Mesendoderm (in vitro differentiated cells): ENCODE measurements at regions not wholly inside any gene's neighbourhood (a gene's known extent, or its start where the extent isn't known, plus 50 kb on each side); places are given as distances from the start of the nearest gene placed in this dataset.
"Not testable (repeated sequence)": the region's sequence is repeated elsewhere in the genome, so short reads cannot be mapped to it uniquely, and the experiment has no call there.

Source experiments
- DNase-seq: peaks from one replicate; pipeline ENCODE4 v3.0.0; 2013
- H2AK5ac ChIP-seq: 2 replicates; pipeline ENCODE4 v1.6.1; 2013; ENCODE audit warnings: low read length, inconsistent platforms
- H2BK120ac ChIP-seq: 2 replicates; pipeline ENCODE4 v1.6.1; 2013; ENCODE audit warnings: low read depth, mild to moderate bottlenecking, low read length, moderate library complexity, mixed read lengths
- H2BK15ac ChIP-seq: replicated peaks from 2 replicates; pipeline ENCODE4 v1.6.1; 2013; ENCODE audit warnings: low read depth, mild to moderate bottlenecking, moderate library complexity
- H2BK5ac ChIP-seq: 2 replicates; pipeline ENCODE4 v1.6.1; 2013; ENCODE audit warnings: low read length, inconsistent platforms
- H3K18ac ChIP-seq: 2 replicates; pipeline ENCODE4 v1.6.1; 2013; ENCODE audit warnings: mild to moderate bottlenecking, low read length, mixed read lengths
- H3K23ac ChIP-seq: one replicate; pipeline ENCODE4 v1.6.1; 2013; ENCODE audit warnings: low read length
- H3K27ac ChIP-seq: 2 replicates; pipeline ENCODE4 v1.5.1; 2013; ENCODE audit warnings: low read depth, mild to moderate bottlenecking, inconsistent platforms, low read length, moderate library complexity
- H3K27me3 ChIP-seq: 2 replicates; pipeline ENCODE4 v1.6.1; 2013; ENCODE audit warnings: low read length, control low read depth, mild to moderate bottlenecking, inconsistent platforms; ENCODE audit not compliant: insufficient read depth, poor library complexity
- H3K36me3 ChIP-seq: 2 replicates; pipeline ENCODE4 v1.6.1; 2013; ENCODE audit warnings: low read length, inconsistent platforms; ENCODE audit not compliant: control insufficient read depth, insufficient read depth
- H3K4ac ChIP-seq: one replicate; pipeline ENCODE4 v1.6.1; 2013; ENCODE audit warnings: low read depth, mild to moderate bottlenecking, low read length, moderate library complexity
- H3K4me1 ChIP-seq: 2 replicates; pipeline ENCODE4 v1.6.1; 2013; ENCODE audit warnings: low read depth, low read length, inconsistent platforms; ENCODE audit not compliant: control insufficient read depth
- H3K4me2 ChIP-seq: 2 replicates; pipeline ENCODE4 v1.6.1; 2013; ENCODE audit warnings: low read length
- H3K4me3 ChIP-seq: 2 replicates; pipeline ENCODE4 v1.5.1; 2013; ENCODE audit warnings: mild to moderate bottlenecking, low read length
- H3K56ac ChIP-seq: one replicate; pipeline ENCODE4 v1.6.1; 2013; ENCODE audit warnings: low read length
- H3K79me1 ChIP-seq: 2 replicates; pipeline ENCODE4 v1.6.1; 2013; ENCODE audit warnings: low read length, inconsistent platforms
- H3K79me2 ChIP-seq: 2 replicates; pipeline ENCODE4 v1.6.1; 2013; ENCODE audit warnings: mild to moderate bottlenecking, low read length; ENCODE audit not compliant: control insufficient read depth, insufficient read depth
- H3K9ac ChIP-seq: 2 replicates; pipeline ENCODE4 v1.6.1; 2013; ENCODE audit warnings: low read length, inconsistent platforms
- H4K5ac ChIP-seq: one replicate; pipeline ENCODE4 v1.6.1; 2013; ENCODE audit warnings: low read length
- H4K8ac ChIP-seq: one replicate; pipeline ENCODE4 v1.6.1; 2013; ENCODE audit warnings: low read depth, mild to moderate bottlenecking, control low read depth, low read length, moderate library complexity
- WGBS: extraction: QIAGEN DNeasy Blood & Tissue Kit; methylation state at CpG from one replicate; pipeline ENCODE4 v1.1.7; 2013; ENCODE audit warnings: low lambda C conversion rate, missing lambda C conversion rate; ENCODE audit not compliant: insufficient coverage; ENCODE audit errors: extremely low coverage; 5-methylcytosine and 5-hydroxymethylcytosine counted together

DNA sequence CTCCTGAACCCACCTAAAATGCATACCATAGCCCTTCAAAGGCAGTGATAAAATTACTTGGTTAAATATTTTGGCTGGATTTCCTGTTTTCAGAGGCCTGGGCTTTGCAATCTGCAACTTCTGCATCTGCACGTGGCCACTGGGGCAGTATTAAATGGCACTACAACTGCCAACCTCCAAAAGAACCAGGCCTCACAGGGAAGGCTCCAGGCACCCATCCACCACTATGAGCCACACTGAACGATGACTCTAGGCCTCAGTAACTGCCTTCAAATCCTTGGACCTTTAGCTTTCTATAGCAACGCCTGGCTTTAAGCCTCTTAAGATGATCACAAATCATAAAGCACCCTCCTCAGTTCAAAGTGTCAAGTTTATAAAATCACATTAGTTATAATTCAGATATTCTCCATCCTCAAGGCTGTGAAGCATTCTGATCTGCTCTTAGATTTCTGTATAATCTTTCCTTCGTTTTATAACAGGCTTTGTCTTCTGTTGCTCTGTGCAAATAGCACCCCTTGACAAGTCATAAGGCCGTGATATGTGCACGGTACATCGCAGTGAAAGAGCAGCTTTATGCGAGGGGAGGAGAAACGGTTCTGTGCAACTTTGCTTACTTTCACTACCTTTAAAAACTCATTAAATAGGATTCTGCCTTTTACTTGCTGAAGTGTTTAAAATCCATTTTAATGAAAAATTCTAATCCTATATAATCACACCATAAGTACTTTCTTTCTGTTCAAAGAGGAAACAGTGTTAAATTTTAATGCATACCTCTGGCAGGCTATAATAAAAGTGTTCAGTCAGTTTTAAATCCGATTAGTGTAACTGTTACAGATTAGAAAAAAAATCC is 196.4 kb upstream of the G2E3 start:
- no peak overlapping the region for H3K4me2 ChIP-seq

DNA sequence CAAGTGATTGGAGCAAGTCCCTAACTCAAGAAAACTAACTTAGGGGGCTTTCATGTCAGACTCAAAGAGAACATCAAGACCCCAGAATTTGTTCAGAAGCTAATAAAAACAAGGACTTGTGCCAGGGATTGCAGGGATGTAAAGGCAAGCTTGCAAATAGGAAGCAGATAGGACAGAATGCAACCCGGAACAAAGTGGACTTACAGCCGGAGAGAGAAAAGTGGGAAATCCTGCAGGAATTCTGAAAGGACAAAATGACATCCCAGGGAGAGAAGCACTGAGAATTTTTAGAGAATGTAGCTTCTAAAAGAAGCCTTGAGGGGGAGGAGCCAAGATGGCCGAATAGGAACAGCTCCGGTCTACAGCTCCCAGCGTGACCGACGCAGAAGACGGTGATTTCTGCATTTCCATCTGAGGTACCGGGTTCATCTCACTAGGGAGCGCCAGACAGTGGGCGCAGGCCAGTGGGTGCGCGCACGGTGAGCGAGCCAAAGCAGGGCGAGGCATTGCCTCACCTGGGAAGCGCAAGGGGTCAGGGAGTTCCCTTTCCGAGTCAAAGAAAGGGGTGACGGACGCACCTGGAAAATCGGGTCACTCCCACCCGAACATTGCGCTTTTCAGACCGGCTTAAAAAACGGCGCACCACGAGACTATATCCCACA is 195.6 kb upstream of the G2E3 start:
- WGBS = no CpG with 5 or more reads among the region's 27 CpGs
- not testable (repeated sequence) for H3K4me2 ChIP-seq, DNase-seq, H4K8ac ChIP-seq, H3K27ac ChIP-seq, H3K23ac ChIP-seq, H3K4me1 ChIP-seq, H3K56ac ChIP-seq, H2BK120ac ChIP-seq, H3K27me3 ChIP-seq, H2AK5ac ChIP-seq, H3K79me1 ChIP-seq, H4K5ac ChIP-seq, H3K18ac ChIP-seq, H3K79me2 ChIP-seq, H3K36me3 ChIP-seq, H3K4me3 ChIP-seq, H3K9ac ChIP-seq, H2BK5ac ChIP-seq, H3K4ac ChIP-seq, H2BK15ac ChIP-seq

More for the DNA sequence above, 196.4 kb upstream of the G2E3 start:
- H3K18ac ChIP-seq = no peak overlapping the region
- H3K4ac ChIP-seq = no peak overlapping the region
- no peak overlapping the region for H3K56ac ChIP-seq
- no peak overlapping the region for H2BK120ac ChIP-seq
- H3K4me1 ChIP-seq = no peaks in the 10 kb centered on the region
- WGBS = no CpG with 5 or more reads among the region's 10 CpGs
- no peak overlapping the region for H3K27ac ChIP-seq
- H2BK5ac ChIP-seq = no peak overlapping the region
- no peak overlapping the region for H3K4me3 ChIP-seq
- H3K9ac ChIP-seq = no peak overlapping the region
- no peaks in the 10 kb centered on the region for H3K36me3 ChIP-seq
- H4K5ac ChIP-seq = no peak overlapping the region
- H3K27me3 ChIP-seq = no peaks in the 10 kb centered on the region
- no peaks in the 10 kb centered on the region for H3K79me2 ChIP-seq
- H2BK15ac ChIP-seq = no peak overlapping the region
- no peak for DNase-seq
- no peak overlapping the region for H4K8ac ChIP-seq
- no peaks in the 10 kb centered on the region for H3K79me1 ChIP-seq
- no peak overlapping the region for H2AK5ac ChIP-seq
- no peak overlapping the region for H3K23ac ChIP-seq

DNA sequence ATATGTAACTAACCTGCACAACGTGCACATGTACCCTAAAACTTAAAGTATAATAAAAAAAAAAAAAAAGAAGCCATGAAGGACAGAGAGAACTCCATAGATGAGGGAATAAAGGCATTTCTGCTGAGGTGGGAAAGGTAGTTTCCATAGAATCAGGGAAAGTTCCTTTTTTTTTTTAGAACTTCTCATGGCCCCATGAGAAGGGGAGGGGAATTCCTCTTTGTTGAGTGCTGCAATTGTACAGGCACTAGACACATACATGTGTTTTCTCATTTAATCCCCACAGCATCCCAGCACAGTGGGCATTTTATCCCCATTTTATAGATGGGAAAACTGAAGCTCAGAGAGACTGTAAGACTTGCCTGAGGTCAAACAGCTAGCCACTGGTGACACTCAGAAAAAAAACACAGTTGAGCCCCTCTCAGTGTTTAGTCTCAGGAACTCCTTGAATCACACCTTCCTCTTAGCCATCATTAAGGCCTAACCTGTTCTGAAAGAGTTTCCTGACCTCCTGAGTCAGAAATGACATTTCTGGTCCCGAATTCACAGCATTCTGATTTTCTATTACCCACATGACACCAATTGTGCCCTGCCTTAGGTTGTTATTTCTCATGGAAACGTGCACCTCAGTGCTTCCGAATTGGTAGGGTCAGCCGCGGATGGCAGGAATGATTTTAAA is 189.3 kb upstream of the G2E3 start:
- no peak overlapping the region for H3K4me2 ChIP-seq
- no peaks in the 10 kb centered on the region for H3K4me1 ChIP-seq
- H4K8ac ChIP-seq = no peak overlapping the region
- no peak overlapping the region for H4K5ac ChIP-seq
- no peak overlapping the region for H3K4me3 ChIP-seq
- no peak overlapping the region for H2BK5ac ChIP-seq
- no peak overlapping the region for H2BK15ac ChIP-seq
- no peaks in the 10 kb centered on the region for H3K79me1 ChIP-seq
- H3K9ac ChIP-seq = no peak overlapping the region
- DNase-seq = no peak
- no peak overlapping the region for H3K56ac ChIP-seq
- no peak overlapping the region for H3K27ac ChIP-seq
- no peak overlapping the region for H2AK5ac ChIP-seq
- H3K36me3 ChIP-seq = no peaks in the 10 kb centered on the region
- no CpG with 5 or more reads among the region's 6 CpGs for WGBS
- no peaks in the 10 kb centered on the region for H3K27me3 ChIP-seq
- H3K4ac ChIP-seq = no peak overlapping the region
- no peak overlapping the region for H2BK120ac ChIP-seq
- H3K18ac ChIP-seq = no peak overlapping the region
- no peak overlapping the region for H3K23ac ChIP-seq
- H3K79me2 ChIP-seq = no peaks in the 10 kb centered on the region

DNA sequence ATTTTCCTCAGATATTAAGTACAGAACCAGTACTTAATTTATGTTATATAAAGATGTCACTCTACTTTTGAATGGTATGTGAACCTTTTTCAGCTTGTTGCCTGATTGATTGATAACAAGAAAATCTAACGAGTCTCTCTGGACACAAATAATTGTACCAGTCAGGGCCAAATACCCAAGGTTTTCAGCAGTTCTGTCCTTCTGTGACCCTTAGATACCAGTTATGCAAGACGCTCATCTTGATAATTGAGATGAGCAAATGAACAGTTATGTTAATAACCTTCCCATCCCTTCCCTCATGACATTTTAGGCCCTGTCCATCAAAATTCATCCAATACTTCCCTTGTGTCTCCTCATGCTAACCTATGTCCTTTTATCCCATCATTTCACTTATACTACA is 185.9 kb upstream of the G2E3 start:
- Histone ChIP-seq H3K4me3 (no peak overlapping the region), H2BK15ac (no peak overlapping the region), H3K4ac (no peak overlapping the region), H3K79me2 (no peaks in the 10 kb centered on the region), H3K36me3 (no peaks in the 10 kb centered on the region), H3K9ac (no peak overlapping the region), H3K18ac (no peak overlapping the region), H2BK120ac (no peak overlapping the region), H2AK5ac (no peak overlapping the region), H3K4me1 (no peaks in the 10 kb centered on the region), H3K79me1 (no peaks in the 10 kb centered on the region), H4K8ac (no peak overlapping the region), H3K56ac (no peak overlapping the region), H2BK5ac (no peak overlapping the region), H3K27ac (no peak overlapping the region), H4K5ac (no peak overlapping the region), H3K23ac (no peak overlapping the region), H3K27me3 (no peaks in the 10 kb centered on the region), H3K4me2 (no peak overlapping the region)
- no peak for DNase-seq
- no CpG with 5 or more reads among the region's 2 CpGs for WGBS

DNA sequence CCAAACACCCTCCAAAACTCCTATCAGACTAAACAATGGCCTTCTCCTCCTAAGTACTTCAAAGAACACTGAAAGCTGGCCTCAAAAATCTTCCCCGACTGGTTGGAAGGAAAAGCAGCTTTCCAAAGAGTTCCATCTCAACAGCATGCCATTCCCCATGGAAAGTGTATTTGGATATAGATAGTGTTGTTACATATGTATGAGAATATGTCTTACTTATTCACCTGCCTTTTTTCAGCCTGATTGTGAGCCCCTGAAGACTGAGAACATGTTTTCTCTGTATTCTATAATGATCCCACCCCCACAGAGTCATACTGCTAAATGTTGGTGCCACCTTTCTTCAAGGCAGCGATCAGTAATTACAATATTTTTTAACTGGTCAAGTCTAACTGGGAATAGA is 185.4 kb upstream of the G2E3 start:
- Histone ChIP-seq H3K56ac (no peak overlapping the region), H3K36me3 (no peaks in the 10 kb centered on the region), H2BK120ac (no peak overlapping the region), H3K4me2 (no peak overlapping the region), H3K4me1 (no peaks in the 10 kb centered on the region), H4K8ac (no peak overlapping the region), H4K5ac (no peak overlapping the region), H2BK5ac (no peak overlapping the region), H3K9ac (no peak overlapping the region), H2AK5ac (no peak overlapping the region), H3K79me1 (no peaks in the 10 kb centered on the region), H3K27ac (no peak overlapping the region), H3K27me3 (no peaks in the 10 kb centered on the region), H3K18ac (no peak overlapping the region), H3K4me3 (no peak overlapping the region), H3K4ac (no peak overlapping the region), H3K23ac (no peak overlapping the region), H3K79me2 (no peaks in the 10 kb centered on the region), H2BK15ac (no peak overlapping the region)
- WGBS = no CpG with 5 or more reads among the region's 2 CpGs
- DNase-seq = no peak
